Stomach (tissue), 4 donors: ENCODE measurements at regions not wholly inside any gene's neighbourhood (a gene's known extent, or its start where the extent isn't known, plus 50 kb on each side); places are given as distances from the start of the nearest gene placed in this dataset.

Experiments
- EP300 ChIP-seq: sonication (generic); formaldehyde crosslinking; IDR thresholded peaks from one replicate; pipeline ENCODE4 v1.6.1; 2017; ENCODE audit warnings: antibody characterized with exemption
- POLR2A ChIP-seq, 4 donors: fragments of 450-650 bp; IDR thresholded peaks; one replicate each; pipeline ENCODE4 v1.6.1; 2016; ENCODE audit warnings: antibody characterized with exemption in 4 of 4, control low read depth in 2 of 4, mild to moderate bottlenecking in 1 of 4, moderate library complexity in 1 of 4
- POLR2AphosphoS5 ChIP-seq, 3 donors: sonication (generic); formaldehyde crosslinking; IDR thresholded peaks; one replicate each; pipeline ENCODE4 v1.6.1; 2016; ENCODE audit warnings: antibody characterized with exemption in 3 of 3
- TF ChIP-seq, protein P1 (sequence below), 7 experiments: fragments of 450-650 bp in 4 of 7; fragments of 200-600 bp in 3 of 7; sonication (generic) in 3 of 7; IDR thresholded peaks; one replicate each; pipeline ENCODE4 v1.5.1; 2016 to 2019; ENCODE audit warnings: antibody characterized with exemption in 7 of 7, control low read depth in 2 of 7, mild to moderate bottlenecking in 1 of 7

DNA sequence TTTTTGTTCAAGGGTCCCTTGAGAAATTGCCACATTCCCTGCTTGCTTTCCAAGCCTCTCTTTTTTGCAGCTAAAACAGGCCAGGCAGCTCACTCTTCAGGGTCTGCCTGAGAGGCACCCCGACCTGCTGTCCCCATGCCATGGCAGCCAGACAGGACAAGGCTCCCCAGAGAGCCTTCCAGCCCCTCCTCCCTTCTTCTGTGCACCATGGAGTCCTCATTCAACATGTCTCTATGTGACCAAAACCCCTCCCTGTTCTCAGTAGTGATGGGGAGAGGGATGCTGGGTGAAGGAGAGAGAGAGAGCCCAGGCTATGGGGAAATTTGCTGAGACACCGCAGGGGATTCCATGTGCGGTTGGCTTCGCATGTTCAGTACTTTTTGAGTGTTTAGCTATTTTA, 384.2 kb upstream of the ZNF507 start:
- TF ChIP-seq, protein P1, sequence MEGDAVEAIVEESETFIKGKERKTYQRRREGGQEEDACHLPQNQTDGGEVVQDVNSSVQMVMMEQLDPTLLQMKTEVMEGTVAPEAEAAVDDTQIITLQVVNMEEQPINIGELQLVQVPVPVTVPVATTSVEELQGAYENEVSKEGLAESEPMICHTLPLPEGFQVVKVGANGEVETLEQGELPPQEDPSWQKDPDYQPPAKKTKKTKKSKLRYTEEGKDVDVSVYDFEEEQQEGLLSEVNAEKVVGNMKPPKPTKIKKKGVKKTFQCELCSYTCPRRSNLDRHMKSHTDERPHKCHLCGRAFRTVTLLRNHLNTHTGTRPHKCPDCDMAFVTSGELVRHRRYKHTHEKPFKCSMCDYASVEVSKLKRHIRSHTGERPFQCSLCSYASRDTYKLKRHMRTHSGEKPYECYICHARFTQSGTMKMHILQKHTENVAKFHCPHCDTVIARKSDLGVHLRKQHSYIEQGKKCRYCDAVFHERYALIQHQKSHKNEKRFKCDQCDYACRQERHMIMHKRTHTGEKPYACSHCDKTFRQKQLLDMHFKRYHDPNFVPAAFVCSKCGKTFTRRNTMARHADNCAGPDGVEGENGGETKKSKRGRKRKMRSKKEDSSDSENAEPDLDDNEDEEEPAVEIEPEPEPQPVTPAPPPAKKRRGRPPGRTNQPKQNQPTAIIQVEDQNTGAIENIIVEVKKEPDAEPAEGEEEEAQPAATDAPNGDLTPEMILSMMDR (IDR thresholded peaks at IDR 0.05): no peak
- TF ChIP-seq EP300 (no peak), POLR2A (IDR thresholded peaks at IDR 0.05) (no peak), POLR2AphosphoS5 (IDR thresholded peaks at IDR 0.05) (no peak)
